ENCODE measurements at regions not wholly inside any gene's neighbourhood (a gene's known extent, or its start where the extent isn't known, plus 50 kb on each side); places are given as distances from the start of the nearest gene placed in this dataset.

DNA sequence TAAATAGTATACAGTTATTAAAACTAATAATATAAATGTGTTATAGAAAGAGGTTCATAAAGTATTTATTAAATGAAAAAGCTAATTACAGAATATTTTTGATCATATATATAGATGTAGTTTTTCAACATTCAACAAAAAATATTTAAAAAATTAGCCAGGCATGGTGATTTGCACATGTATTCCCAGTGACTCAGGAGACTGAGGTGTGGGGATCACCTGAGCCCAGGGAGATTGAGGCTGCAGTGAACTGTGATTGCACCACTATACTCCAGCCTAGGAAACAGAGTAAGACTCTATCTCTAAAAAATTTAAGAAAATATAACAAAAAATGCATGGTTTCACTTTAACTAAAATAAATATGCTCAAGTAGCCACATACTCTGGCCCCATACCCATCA lies 118.0 kb upstream of the SEMA3C start:
- Histone ChIP-seq H3K36me3 (no peaks in the 10 kb centered on the region), H3K27me3 (no peaks in the 10 kb centered on the region), H3K4me1 (no peaks in the 10 kb centered on the region), H3K27ac (no peak overlapping the region), H3K9me3 (no peaks in the 10 kb centered on the region), H3K4me3 (no peak overlapping the region)
- DNase-seq = no peak
- TF ChIP-seq, protein P1, sequence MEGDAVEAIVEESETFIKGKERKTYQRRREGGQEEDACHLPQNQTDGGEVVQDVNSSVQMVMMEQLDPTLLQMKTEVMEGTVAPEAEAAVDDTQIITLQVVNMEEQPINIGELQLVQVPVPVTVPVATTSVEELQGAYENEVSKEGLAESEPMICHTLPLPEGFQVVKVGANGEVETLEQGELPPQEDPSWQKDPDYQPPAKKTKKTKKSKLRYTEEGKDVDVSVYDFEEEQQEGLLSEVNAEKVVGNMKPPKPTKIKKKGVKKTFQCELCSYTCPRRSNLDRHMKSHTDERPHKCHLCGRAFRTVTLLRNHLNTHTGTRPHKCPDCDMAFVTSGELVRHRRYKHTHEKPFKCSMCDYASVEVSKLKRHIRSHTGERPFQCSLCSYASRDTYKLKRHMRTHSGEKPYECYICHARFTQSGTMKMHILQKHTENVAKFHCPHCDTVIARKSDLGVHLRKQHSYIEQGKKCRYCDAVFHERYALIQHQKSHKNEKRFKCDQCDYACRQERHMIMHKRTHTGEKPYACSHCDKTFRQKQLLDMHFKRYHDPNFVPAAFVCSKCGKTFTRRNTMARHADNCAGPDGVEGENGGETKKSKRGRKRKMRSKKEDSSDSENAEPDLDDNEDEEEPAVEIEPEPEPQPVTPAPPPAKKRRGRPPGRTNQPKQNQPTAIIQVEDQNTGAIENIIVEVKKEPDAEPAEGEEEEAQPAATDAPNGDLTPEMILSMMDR (IDR thresholded peaks at IDR 0.05) = no peak
- TF ChIP-seq POLR2A (IDR thresholded peaks at IDR 0.05) = no peak

DNA sequence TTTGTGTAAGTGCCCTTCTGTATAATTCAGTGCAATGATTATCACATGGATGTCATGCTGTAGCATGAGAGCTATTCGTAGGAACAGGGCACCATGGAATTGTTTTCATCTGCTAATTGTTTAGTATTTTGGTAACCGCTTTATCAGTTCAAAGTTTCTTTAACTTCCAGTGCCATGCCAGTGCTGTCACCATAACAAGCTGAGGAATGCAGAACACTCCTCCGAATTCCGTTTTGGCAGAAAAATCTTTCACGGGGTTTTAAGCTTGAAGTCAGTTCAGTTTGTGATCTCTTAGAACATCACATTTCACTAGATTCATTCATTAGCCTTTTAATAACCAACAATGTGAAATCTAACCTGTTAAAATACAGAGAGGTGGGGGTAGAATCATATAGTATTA lies 117.2 kb upstream of the SEMA3C start:
- H3K4me1 ChIP-seq = no peaks in the 10 kb centered on the region
- H3K36me3 ChIP-seq = no peaks in the 10 kb centered on the region
- no peak overlapping the region for H3K27ac ChIP-seq
- no peak overlapping the region for H3K4me3 ChIP-seq
- no peaks in the 10 kb centered on the region for H3K9me3 ChIP-seq
- DNase-seq = no peak
- H3K27me3 ChIP-seq = no peaks in the 10 kb centered on the region
- no peak for TF ChIP-seq POLR2A (IDR thresholded peaks at IDR 0.05)
- TF ChIP-seq, protein P1 (IDR thresholded peaks at IDR 0.05) = no peak

DNA sequence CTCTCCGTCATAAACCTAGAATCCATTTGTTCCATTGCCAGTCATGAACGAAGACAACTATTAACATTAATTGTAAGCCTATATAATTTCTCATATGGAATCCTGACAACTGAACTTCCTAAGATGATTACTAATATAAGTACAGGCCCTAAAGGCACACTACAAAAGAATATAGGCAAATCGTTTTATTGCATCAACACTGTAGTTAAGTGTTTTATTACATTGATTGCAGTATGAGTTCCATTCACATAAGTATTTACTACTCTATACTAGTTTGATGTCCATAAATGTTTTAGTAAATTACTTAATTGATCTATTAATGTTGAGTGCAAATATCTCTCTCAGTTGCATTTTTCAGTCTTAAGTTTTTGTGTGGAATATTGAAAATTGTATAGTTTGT lies 113.1 kb upstream of the SEMA3C start:
- Histone ChIP-seq H3K36me3 (no peaks in the 10 kb centered on the region), H3K4me3 (no peak overlapping the region), H3K27me3 (no peaks in the 10 kb centered on the region), H3K27ac (no peak overlapping the region), H3K9me3 (no peaks in the 10 kb centered on the region), H3K4me1 (no peaks in the 10 kb centered on the region)
- no peak for DNase-seq
- TF ChIP-seq, protein P1 (IDR thresholded peaks at IDR 0.05) = no peak
- TF ChIP-seq POLR2A (IDR thresholded peaks at IDR 0.05) = no peak

DNA sequence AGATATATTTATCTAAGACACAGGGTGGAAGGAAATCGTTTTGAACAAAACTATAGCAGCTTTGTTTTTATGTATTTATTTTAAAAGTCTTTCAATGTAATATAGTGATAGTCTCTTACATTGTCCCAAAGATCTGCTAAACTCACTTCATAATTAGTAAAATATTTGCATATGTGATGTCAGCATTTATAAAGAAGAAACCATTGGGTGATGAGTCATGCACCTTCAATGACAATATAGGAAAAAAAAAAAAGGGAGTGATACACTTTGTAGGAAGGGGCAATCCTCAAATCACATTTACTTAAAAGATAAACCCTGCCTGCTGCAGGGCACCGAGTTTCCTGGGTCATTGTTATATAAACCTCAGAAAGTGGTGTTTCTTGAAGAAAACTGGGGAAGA lies 112.4 kb upstream of the SEMA3C start:
- H3K4me3 ChIP-seq = no peak overlapping the region
- H3K4me1 ChIP-seq = no peaks in the 10 kb centered on the region
- no peaks in the 10 kb centered on the region for H3K9me3 ChIP-seq
- no peak for TF ChIP-seq POLR2A (IDR thresholded peaks at IDR 0.05)
- TF ChIP-seq, protein P1 (IDR thresholded peaks at IDR 0.05) = no peak
- no peak overlapping the region for H3K27ac ChIP-seq
- no peak for DNase-seq
- H3K36me3 ChIP-seq = no peaks in the 10 kb centered on the region
- H3K27me3 ChIP-seq = no peaks in the 10 kb centered on the region

DNA sequence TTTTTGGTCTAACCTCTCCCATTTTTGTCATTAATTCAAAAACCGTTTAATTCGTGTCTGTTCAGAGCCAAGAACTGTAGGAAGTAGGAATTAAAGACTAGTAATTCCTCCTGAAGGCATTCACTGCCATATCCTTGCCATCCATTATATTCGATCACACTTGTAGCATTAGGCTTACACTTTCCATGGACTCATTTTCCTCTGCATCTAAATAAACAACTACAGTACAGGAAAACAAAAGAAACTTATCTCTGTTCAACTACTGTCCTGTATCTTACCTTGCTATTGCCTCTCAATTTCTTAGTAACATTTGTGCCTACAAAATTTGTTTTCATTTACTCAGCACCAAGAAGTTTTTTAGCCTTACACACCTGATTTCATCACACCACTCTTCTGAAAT lies 111.6 kb upstream of the SEMA3C start:
- Histone ChIP-seq H3K9me3 (no peaks in the 10 kb centered on the region), H3K27ac (no peak overlapping the region), H3K4me3 (no peak overlapping the region), H3K36me3 (no peaks in the 10 kb centered on the region), H3K27me3 (no peaks in the 10 kb centered on the region), H3K4me1 (no peaks in the 10 kb centered on the region)
- DNase-seq = no peak
- TF ChIP-seq, protein P1 (IDR thresholded peaks at IDR 0.05) = no peak

DNA sequence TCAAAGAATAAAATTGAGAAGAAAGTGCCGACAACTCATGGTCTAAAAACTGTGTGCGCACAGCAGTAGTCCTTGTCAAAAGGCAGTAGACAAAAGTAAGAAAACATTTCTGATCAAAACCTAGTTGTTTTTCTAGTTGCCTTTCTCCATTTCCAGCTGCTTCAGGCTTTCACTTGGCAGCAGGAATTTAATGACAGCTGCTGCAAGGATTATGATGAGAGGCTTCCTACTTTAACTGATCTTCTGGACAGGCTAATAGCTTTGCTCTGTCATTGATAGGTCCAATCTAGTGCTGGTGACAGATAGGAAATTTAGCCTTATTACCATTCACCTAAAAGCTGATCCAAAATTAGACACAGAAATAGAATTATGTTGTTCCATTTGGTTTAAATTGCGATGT lies 110.7 kb upstream of the SEMA3C start:
- Histone ChIP-seq H3K27ac (no peak overlapping the region), H3K4me1 (no peaks in the 10 kb centered on the region), H3K9me3 (no peaks in the 10 kb centered on the region), H3K36me3 (no peaks in the 10 kb centered on the region), H3K27me3 (no peaks in the 10 kb centered on the region), H3K4me3 (no peak overlapping the region)
- DNase-seq = no peak
- TF ChIP-seq POLR2A (IDR thresholded peaks at IDR 0.05) = no peak
- TF ChIP-seq, protein P1 (IDR thresholded peaks at IDR 0.05) = no peak
